Esophagus muscularis mucosa (tissue), 4 donors: ENCODE measurements at regions not wholly inside any gene's neighbourhood (a gene's known extent, or its start where the extent isn't known, plus 50 kb on each side); places are given as distances from the start of the nearest gene placed in this dataset.

Experiments
- CTCF ChIP-seq, 3 experiments: fragments of 200-600 bp in 2 of 3; fragments of 450-650 bp in 1 of 3; sonication (generic) in 2 of 3; IDR thresholded peaks; one replicate each; pipeline ENCODE4 v1.5.1; 2017 to 2019; ENCODE audit warnings: antibody characterized with exemption in 3 of 3, mild to moderate bottlenecking in 2 of 3, moderate library complexity in 1 of 3
- EP300 ChIP-seq: sonication (generic); formaldehyde crosslinking; IDR thresholded peaks from one replicate; pipeline ENCODE4 v1.6.1; 2017; ENCODE audit warnings: antibody characterized with exemption
- POLR2A ChIP-seq: fragments of 450-650 bp; IDR thresholded peaks from one replicate; pipeline ENCODE4 v1.6.1; 2017; ENCODE audit warnings: antibody characterized with exemption, moderate library complexity, mild to moderate bottlenecking, low read depth
- POLR2AphosphoS5 ChIP-seq, 2 donors: sonication (generic); formaldehyde crosslinking; IDR thresholded peaks; one replicate each; pipeline ENCODE4 v1.6.1; 2017; ENCODE audit warnings: antibody characterized with exemption in 2 of 2

- no peak for TF ChIP-seq CTCF (IDR thresholded peaks at IDR 0.05)
- TF ChIP-seq EP300 = no peak
- no peak for TF ChIP-seq POLR2AphosphoS5 (IDR thresholded peaks at IDR 0.05)
- TF ChIP-seq POLR2A = no peak
Measured at GRCh38 chr3:159825216-159825854, 163.3 kb upstream of the IL12A start.
